Body of pancreas (tissue), 4 donors: ENCODE measurements at regions not wholly inside any gene's neighbourhood (a gene's known extent, or its start where the extent isn't known, plus 50 kb on each side); places are given as distances from the start of the nearest gene placed in this dataset.

Source experiments
- POLR2A ChIP-seq, 3 donors: fragments of 450-650 bp; IDR thresholded peaks; one replicate each; pipeline ENCODE4 v1.6.1; 2016; ENCODE audit warnings: antibody characterized with exemption in 3 of 3, mild to moderate bottlenecking in 2 of 3
- TF ChIP-seq, protein P1 (sequence below), 7 experiments: fragments of 450-650 bp in 4 of 7; fragments of 200-600 bp in 3 of 7; sonication (generic) in 3 of 7; IDR thresholded peaks; one replicate each; pipeline ENCODE4 v1.5.1; 2016 to 2019; ENCODE audit warnings: antibody characterized with exemption in 7 of 7

DNA sequence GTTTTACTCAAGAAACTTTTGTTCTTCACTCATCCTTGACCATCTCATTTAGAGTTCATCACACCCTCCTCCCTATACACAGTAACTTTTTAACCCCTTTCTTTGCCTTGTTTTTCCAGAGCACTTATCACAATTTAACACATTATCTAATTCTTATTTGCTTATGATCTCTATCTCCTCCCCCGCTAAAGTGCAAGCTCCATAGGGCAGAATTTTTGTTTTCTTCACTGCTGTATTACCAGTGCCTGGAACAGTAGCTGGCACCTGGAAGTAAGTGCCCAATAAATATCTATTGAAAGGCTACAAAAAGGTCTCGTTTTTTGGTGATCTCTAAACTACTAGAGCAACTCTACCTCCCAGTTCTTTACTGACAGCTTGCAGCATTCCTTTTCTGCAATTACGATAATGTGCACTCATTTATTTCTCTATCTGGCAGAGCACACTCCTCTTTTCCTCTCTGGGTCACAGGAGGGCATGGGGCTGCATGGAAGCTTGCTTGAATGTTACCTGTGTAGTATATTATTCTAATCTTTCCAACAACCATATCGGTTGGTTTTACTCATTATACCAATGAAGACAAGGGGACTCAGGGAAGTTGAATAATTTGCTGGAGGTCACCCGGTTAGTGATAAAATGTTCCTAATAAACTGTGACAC is 57.4 kb upstream of the CHST9 start:
- TF ChIP-seq, protein P1, sequence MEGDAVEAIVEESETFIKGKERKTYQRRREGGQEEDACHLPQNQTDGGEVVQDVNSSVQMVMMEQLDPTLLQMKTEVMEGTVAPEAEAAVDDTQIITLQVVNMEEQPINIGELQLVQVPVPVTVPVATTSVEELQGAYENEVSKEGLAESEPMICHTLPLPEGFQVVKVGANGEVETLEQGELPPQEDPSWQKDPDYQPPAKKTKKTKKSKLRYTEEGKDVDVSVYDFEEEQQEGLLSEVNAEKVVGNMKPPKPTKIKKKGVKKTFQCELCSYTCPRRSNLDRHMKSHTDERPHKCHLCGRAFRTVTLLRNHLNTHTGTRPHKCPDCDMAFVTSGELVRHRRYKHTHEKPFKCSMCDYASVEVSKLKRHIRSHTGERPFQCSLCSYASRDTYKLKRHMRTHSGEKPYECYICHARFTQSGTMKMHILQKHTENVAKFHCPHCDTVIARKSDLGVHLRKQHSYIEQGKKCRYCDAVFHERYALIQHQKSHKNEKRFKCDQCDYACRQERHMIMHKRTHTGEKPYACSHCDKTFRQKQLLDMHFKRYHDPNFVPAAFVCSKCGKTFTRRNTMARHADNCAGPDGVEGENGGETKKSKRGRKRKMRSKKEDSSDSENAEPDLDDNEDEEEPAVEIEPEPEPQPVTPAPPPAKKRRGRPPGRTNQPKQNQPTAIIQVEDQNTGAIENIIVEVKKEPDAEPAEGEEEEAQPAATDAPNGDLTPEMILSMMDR (IDR thresholded peaks at IDR 0.05) = no peak
- TF ChIP-seq POLR2A (IDR thresholded peaks at IDR 0.05) = no peak
